COLO668 (cell line): ENCODE measurements at regions not wholly inside any gene's neighbourhood (a gene's known extent, or its start where the extent isn't known, plus 50 kb on each side); places are given as distances from the start of the nearest gene placed in this dataset.
"Not testable (repeated sequence)": the region's sequence is repeated elsewhere in the genome, so short reads cannot be mapped to it uniquely, and the experiment has no call there.

Experiments used
- DNase-seq: peaks from one replicate; lab custom pipeline; 2025; ENCODE audit not compliant: unreplicated experiment; lab: John Stamatoyannopoulos, UW

- DNase-seq: no peak
Measured at GRCh38 chr1:166691476-166691875, 147.8 kb upstream of the POGK start.

- DNase-seq: no peak
Measured at GRCh38 chr1:166692346-166692745, 146.9 kb upstream of the POGK start.

GRCh38 chr1:166693158-166693557, 146.1 kb upstream of the POGK start:
- no peak for DNase-seq

GRCh38 chr1:166693673-166694297, 145.5 kb upstream of the POGK start:
- no peak for DNase-seq

GRCh38 chr1:166695115-166695514, 144.2 kb upstream of the POGK start:
- DNase-seq: no peak

GRCh38 chr1:166695834-166696233, 143.4 kb upstream of the POGK start:
- not testable (repeated sequence) for DNase-seq

- no peak for DNase-seq
Measured at GRCh38 chr1:166698771-166699170, 140.5 kb upstream of the POGK start.

- DNase-seq: no peak
Measured at GRCh38 chr1:166699613-166700012, 139.7 kb upstream of the POGK start.

- DNase-seq: no peak
Measured at GRCh38 chr1:166700696-166701095, 138.6 kb upstream of the POGK start.

- DNase-seq: no peak
Measured at GRCh38 chr1:166701603-166702100, 137.6 kb upstream of the POGK start.

- no peak for DNase-seq
Measured at GRCh38 chr1:166703141-166703540, 136.1 kb upstream of the POGK start.

- no peak for DNase-seq
Measured at GRCh38 chr1:166703726-166704462, 135.4 kb upstream of the POGK start.

GRCh38 chr1:166705376-166706289, 133.6 kb upstream of the POGK start:
- no peak for DNase-seq

GRCh38 chr1:166716620-166717019, 122.7 kb upstream of the POGK start:
- DNase-seq: no peak

- DNase-seq: no peak
Measured at GRCh38 chr1:166721145-166721544, 118.1 kb upstream of the POGK start.

GRCh38 chr1:166730299-166730888, 108.9 kb upstream of the POGK start:
- no peak for DNase-seq

GRCh38 chr1:166738140-166738539, 101.1 kb upstream of the POGK start:
- no peak for DNase-seq

GRCh38 chr1:166738873-166739272, 100.4 kb upstream of the POGK start:
- DNase-seq: no peak

- no peak for DNase-seq
Measured at GRCh38 chr1:166740668-166741276, 98.5 kb upstream of the POGK start.

- no peak for DNase-seq
Measured at GRCh38 chr1:166763318-166763717, 76.0 kb upstream of the POGK start.

GRCh38 chr1:166766942-166767341, 72.3 kb upstream of the POGK start:
- DNase-seq: no peak
